ENCODE measurements at regions not wholly inside any gene's neighbourhood (a gene's known extent, or its start where the extent isn't known, plus 50 kb on each side); places are given as distances from the start of the nearest gene placed in this dataset.

GRCh38 chr7:144903201-144903600 lies 67.3 kb upstream of the TPK1 start:
- ChIA-PET CTCF (no interaction called here), POLR2A (no interaction called here)
- Mint-ChIP-seq H3K9me3 (no peaks in the 10 kb centered on the region), H3K4me1 (ENCODE audit: low read depth) (peaks cover 6% of the 10 kb centered on the region), H3K4me3 (no peak overlapping the region), H3K27me3 (peaks cover 4% of the 10 kb centered on the region), H3K36me3 (ENCODE audit: low read depth) (no peaks in the 10 kb centered on the region), H3K27ac (no peak overlapping the region)
- DNase-seq (no peak), ATAC-seq (ENCODE audit: poor library complexity) (no peak)
- Histone ChIP-seq H3K4me3 (ENCODE audit: low read length) (no peak overlapping the region), H3K9me3 (ENCODE audit: control insufficient read depth in 1 of 2, insufficient read depth in 1 of 2, low read length in 2 of 2) (no peaks in the 10 kb centered on the region), H3K36me3 (ENCODE audit: insufficient read depth, low read length) (no peaks in the 10 kb centered on the region), H3K27ac (ENCODE audit: low read depth in 1 of 2, low read length in 2 of 2) (no peak overlapping the region), H3K4me1 (ENCODE audit: insufficient read depth, low read length) (no peaks in the 10 kb centered on the region), H3K27me3 (ENCODE audit: control insufficient read depth in 1 of 2, insufficient read depth in 2 of 2, low read length in 2 of 2) (no peaks in the 10 kb centered on the region)
- TF ChIP-seq, protein P1, sequence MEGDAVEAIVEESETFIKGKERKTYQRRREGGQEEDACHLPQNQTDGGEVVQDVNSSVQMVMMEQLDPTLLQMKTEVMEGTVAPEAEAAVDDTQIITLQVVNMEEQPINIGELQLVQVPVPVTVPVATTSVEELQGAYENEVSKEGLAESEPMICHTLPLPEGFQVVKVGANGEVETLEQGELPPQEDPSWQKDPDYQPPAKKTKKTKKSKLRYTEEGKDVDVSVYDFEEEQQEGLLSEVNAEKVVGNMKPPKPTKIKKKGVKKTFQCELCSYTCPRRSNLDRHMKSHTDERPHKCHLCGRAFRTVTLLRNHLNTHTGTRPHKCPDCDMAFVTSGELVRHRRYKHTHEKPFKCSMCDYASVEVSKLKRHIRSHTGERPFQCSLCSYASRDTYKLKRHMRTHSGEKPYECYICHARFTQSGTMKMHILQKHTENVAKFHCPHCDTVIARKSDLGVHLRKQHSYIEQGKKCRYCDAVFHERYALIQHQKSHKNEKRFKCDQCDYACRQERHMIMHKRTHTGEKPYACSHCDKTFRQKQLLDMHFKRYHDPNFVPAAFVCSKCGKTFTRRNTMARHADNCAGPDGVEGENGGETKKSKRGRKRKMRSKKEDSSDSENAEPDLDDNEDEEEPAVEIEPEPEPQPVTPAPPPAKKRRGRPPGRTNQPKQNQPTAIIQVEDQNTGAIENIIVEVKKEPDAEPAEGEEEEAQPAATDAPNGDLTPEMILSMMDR (IDR thresholded peaks at IDR 0.05), result no peak
- intact Hi-C loops (cut with DNase I, micrococcal nuclease), result no loop called here

GRCh38 chr7:144892761-144893160 lies 56.9 kb upstream of the TPK1 start:
- intact Hi-C loops (cut with DNase I, micrococcal nuclease), result no loop called here
- no peak overlapping the region for H3K4me3 Mint-ChIP-seq
- H3K36me3 Mint-ChIP-seq (ENCODE audit: low read depth), result no peaks in the 10 kb centered on the region
- ATAC-seq (ENCODE audit: poor library complexity) (no peak), DNase-seq (no peak)
- no peaks in the 10 kb centered on the region for H3K9me3 Mint-ChIP-seq
- ChIA-PET CTCF (no interaction called here), POLR2A (interaction anchor here (1.4 kb wide), 1 partner anchor 57 kb away, joined by 6 read pairs; the partner anchor contains the start of gene TPK1)
- H3K4me1 ChIP-seq (ENCODE audit: insufficient read depth, low read length), result no peaks in the 10 kb centered on the region
- H3K9me3 ChIP-seq (ENCODE audit: control insufficient read depth in 1 of 2, insufficient read depth in 1 of 2, low read length in 2 of 2), result no peaks in the 10 kb centered on the region
- TF ChIP-seq, protein P1 (IDR thresholded peaks at IDR 0.05), result no peak
- no peaks in the 10 kb centered on the region for H3K4me1 Mint-ChIP-seq (ENCODE audit: low read depth)
- no peaks in the 10 kb centered on the region for H3K27me3 ChIP-seq (ENCODE audit: control insufficient read depth in 1 of 2, insufficient read depth in 2 of 2, low read length in 2 of 2)
- no peaks in the 10 kb centered on the region for H3K36me3 ChIP-seq (ENCODE audit: insufficient read depth, low read length)
- no peak overlapping the region for H3K4me3 ChIP-seq (ENCODE audit: low read length)
- H3K27ac ChIP-seq (ENCODE audit: low read depth in 1 of 2, low read length in 2 of 2), result no peak overlapping the region
- H3K27ac Mint-ChIP-seq, result no peak overlapping the region
- no peaks in the 10 kb centered on the region for H3K27me3 Mint-ChIP-seq
